Loucy (cell line): ENCODE measurements at regions not wholly inside any gene's neighbourhood (a gene's known extent, or its start where the extent isn't known, plus 50 kb on each side); places are given as distances from the start of the nearest gene placed in this dataset.

Source experiments
- EZH2phosphoT487 ChIP-seq: fragments of 200-600 bp; IDR thresholded peaks from 2 replicates; pipeline ENCODE4 v1.6.1; 2018; ENCODE audit warnings: antibody characterized with exemption, mild to moderate bottlenecking, moderate library complexity, borderline replicate concordance
- TF ChIP-seq, protein P1 (sequence below): fragments of 200-600 bp; sonication (generic); conservative IDR thresholded peaks from 2 replicates; pipeline ENCODE4 v1.5.1; 2014; ENCODE audit warnings: mild to moderate bottlenecking, antibody characterized with exemption, low read length

DNA sequence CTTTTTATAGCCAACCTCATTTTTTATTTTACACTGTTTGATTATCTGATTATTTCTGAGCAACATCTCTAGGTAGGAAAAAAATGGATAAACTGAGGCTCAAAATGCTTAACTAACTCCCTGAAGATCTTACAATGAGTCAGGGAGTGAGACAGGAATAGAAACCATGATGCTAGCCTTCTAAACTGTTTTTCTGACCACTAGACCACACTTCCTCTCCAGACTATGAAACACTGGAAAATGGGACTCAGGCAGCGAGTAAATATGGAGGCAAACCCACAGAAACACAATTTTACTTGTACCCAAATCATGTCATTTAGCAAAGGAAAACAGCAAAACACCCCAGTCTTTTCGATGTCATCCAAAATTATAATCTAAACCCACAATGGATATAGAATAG, 129.9 kb upstream of the ANKH start:
- TF ChIP-seq, protein P1, sequence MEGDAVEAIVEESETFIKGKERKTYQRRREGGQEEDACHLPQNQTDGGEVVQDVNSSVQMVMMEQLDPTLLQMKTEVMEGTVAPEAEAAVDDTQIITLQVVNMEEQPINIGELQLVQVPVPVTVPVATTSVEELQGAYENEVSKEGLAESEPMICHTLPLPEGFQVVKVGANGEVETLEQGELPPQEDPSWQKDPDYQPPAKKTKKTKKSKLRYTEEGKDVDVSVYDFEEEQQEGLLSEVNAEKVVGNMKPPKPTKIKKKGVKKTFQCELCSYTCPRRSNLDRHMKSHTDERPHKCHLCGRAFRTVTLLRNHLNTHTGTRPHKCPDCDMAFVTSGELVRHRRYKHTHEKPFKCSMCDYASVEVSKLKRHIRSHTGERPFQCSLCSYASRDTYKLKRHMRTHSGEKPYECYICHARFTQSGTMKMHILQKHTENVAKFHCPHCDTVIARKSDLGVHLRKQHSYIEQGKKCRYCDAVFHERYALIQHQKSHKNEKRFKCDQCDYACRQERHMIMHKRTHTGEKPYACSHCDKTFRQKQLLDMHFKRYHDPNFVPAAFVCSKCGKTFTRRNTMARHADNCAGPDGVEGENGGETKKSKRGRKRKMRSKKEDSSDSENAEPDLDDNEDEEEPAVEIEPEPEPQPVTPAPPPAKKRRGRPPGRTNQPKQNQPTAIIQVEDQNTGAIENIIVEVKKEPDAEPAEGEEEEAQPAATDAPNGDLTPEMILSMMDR: no peak
- no peak for TF ChIP-seq EZH2phosphoT487
